H1 (cell line): ENCODE measurements at regions not wholly inside any gene's neighbourhood (a gene's known extent, or its start where the extent isn't known, plus 50 kb on each side); places are given as distances from the start of the nearest gene placed in this dataset.

ENCODE experiments used
- CTCF ChIA-PET: fragments of 300-600 bp; sonication (Branson Sonifier 250); formaldehyde crosslinking; loops from one replicate; lab custom pipeline; 2021; ENCODE audit not compliant: partially characterized antibody; lab: Charles Lee
- POLR2A ChIA-PET: fragments of 300-600 bp; sonication (Branson Sonifier 250); formaldehyde crosslinking; loops from one replicate; lab custom pipeline; 2021; ENCODE audit warnings: inconsistent platforms; ENCODE audit not compliant: partially characterized antibody; lab: Charles Lee
- DNase-seq, 2 experiments: peaks; one replicate each; pipeline versions ENCODE4 v3.0.0 to v3.0.0-alpha.2; 2010 to 2022; ENCODE audit warnings: low spot score in 2 of 2, low read depth in 1 of 2, mixed read lengths in 1 of 2
- FAIRE-seq: peaks from 2 replicates; lab custom pipeline; 2011; peaks lifted over from hg19 to GRCh38; lab: Jason Lieb, UNC
- H2AFZ ChIP-seq: 2 replicates; pipeline ENCODE4 v1.8.1; 2012; ENCODE audit warnings: low read length, inconsistent platforms
- H2AK5ac ChIP-seq: 2 replicates; pipeline ENCODE4 v1.6.1; 2013; ENCODE audit warnings: low read depth, low read length
- H2BK120ac ChIP-seq: replicated peaks from 2 replicates; pipeline ENCODE3; 2013; ENCODE audit warnings: low read depth, low read length, inconsistent platforms
- H2BK12ac ChIP-seq: 2 replicates; pipeline ENCODE4 v1.6.1; 2013; ENCODE audit warnings: low read depth, low read length
- H2BK15ac ChIP-seq: 2 replicates; pipeline ENCODE4 v1.6.1; 2013; ENCODE audit warnings: low read length
- H2BK20ac ChIP-seq: 2 replicates; pipeline ENCODE4 v1.6.1; 2013; ENCODE audit warnings: low read length
- H2BK5ac ChIP-seq: 2 replicates; pipeline ENCODE4 v1.6.1; 2013; ENCODE audit warnings: low read depth, low read length
- H3K14ac ChIP-seq: 2 replicates; pipeline ENCODE4 v1.6.1; 2013; ENCODE audit warnings: inconsistent platforms; ENCODE audit not compliant: insufficient read length
- H3K18ac ChIP-seq: 2 replicates; pipeline ENCODE4 v1.6.1; 2013; ENCODE audit warnings: low read length; ENCODE audit errors: extremely low read depth
- H3K23ac ChIP-seq: 2 replicates; pipeline ENCODE4 v1.6.1; 2013; ENCODE audit warnings: inconsistent platforms; ENCODE audit not compliant: insufficient read length
- H3K23me2 ChIP-seq: 2 replicates; pipeline ENCODE4 v1.6.1; 2013; ENCODE audit warnings: low read depth, low read length
- H3K27ac ChIP-seq: 2 replicates; pipeline ENCODE4 v1.6.1; 2011; ENCODE audit warnings: low read depth, low read length, inconsistent platforms
- H3K27me3 ChIP-seq, 4 experiments: replicated peaks in 1 of 4; 1 replicate in 1 of 4; 2 replicates in 3 of 4; pipeline versions ENCODE4 v1.6.1 to v1.8.1; 2011 to 2013; ENCODE audit warnings: low read length in 3 of 4, mild to moderate bottlenecking in 3 of 4, inconsistent platforms in 2 of 4, mixed read lengths in 2 of 4, moderate library complexity in 1 of 4; ENCODE audit not compliant: control insufficient read depth in 3 of 4, insufficient read depth in 3 of 4; ENCODE audit errors: extremely low read depth in 1 of 4
- H3K36me3 ChIP-seq, 4 experiments: 2 replicates each; pipeline versions ENCODE4 v1.6.1 to v1.8.1; 2011 to 2013; ENCODE audit warnings: mild to moderate bottlenecking in 4 of 4, low read length in 3 of 4, moderate library complexity in 2 of 4, control low read depth in 1 of 4, inconsistent platforms in 1 of 4; ENCODE audit not compliant: insufficient read depth in 4 of 4, control insufficient read depth in 2 of 4
- H3K4ac ChIP-seq: replicated peaks from 2 replicates; pipeline ENCODE3; 2013; ENCODE audit warnings: low read length, low read depth, mixed read lengths, inconsistent platforms; ENCODE audit not compliant: insufficient read length
- H3K4me1 ChIP-seq, 4 experiments: replicated peaks in 1 of 4; 1 replicate in 1 of 4; 2 replicates in 3 of 4; pipeline versions ENCODE4 v1.6.1 to v1.8.1; 2011 to 2013; ENCODE audit warnings: low read length in 3 of 4, inconsistent platforms in 2 of 4, mixed read lengths in 1 of 4; ENCODE audit not compliant: insufficient read depth in 4 of 4, control insufficient read depth in 3 of 4
- H3K4me2 ChIP-seq, 2 experiments: 2 replicates each; pipeline versions ENCODE4 v1.6.1 to v1.8.1; 2011 to 2013; ENCODE audit warnings: low read depth in 2 of 2, low read length in 2 of 2, control low read depth in 1 of 2, inconsistent platforms in 1 of 2, mild to moderate bottlenecking in 1 of 2; ENCODE audit not compliant: insufficient read depth in 1 of 2
- H3K4me3 ChIP-seq, 4 experiments: fragments of 200-600, 300-600 bp in 1 of 4; sonication (generic), shearing (Covaris generic), sonication (Bioruptor Twin) in 1 of 4; 2 replicates each; pipeline versions ENCODE4 v1.5.1 to v1.8.1; 2011 to 2016; ENCODE audit warnings: low read length in 4 of 4, low read depth in 3 of 4, control low read depth in 2 of 4, inconsistent platforms in 2 of 4, mild to moderate bottlenecking in 2 of 4, mixed read lengths in 1 of 4, moderate library complexity in 1 of 4; ENCODE audit not compliant: insufficient read depth in 2 of 4; ENCODE audit errors: extremely low read depth in 1 of 4
- H3K56ac ChIP-seq: replicated peaks from 2 replicates; pipeline ENCODE3; 2013; ENCODE audit warnings: low read depth, mild to moderate bottlenecking, mixed read lengths, low read length, inconsistent platforms; ENCODE audit not compliant: insufficient read length
- H3K79me1 ChIP-seq: 2 replicates; pipeline ENCODE4 v1.6.1; 2013; ENCODE audit warnings: low read depth, low read length, control low read depth
- H3K79me2 ChIP-seq, 2 experiments: 2 replicates each; pipeline versions ENCODE4 v1.6.1 to v1.8.1; 2012 to 2013; ENCODE audit warnings: low read length in 2 of 2, mild to moderate bottlenecking in 2 of 2, inconsistent platforms in 1 of 2; ENCODE audit not compliant: insufficient read depth in 2 of 2, control insufficient read depth in 1 of 2
- H3K9ac ChIP-seq, 4 experiments: replicated peaks in 1 of 4; 1 replicate in 1 of 4; 2 replicates in 3 of 4; pipeline versions ENCODE4 v1.6.1 to v1.8.1; 2011 to 2013; ENCODE audit warnings: low read depth in 3 of 4, low read length in 3 of 4, control low read depth in 2 of 4, mild to moderate bottlenecking in 2 of 4, moderate library complexity in 2 of 4, inconsistent platforms in 1 of 4; ENCODE audit errors: extremely low read depth in 1 of 4
- H3K9me3 ChIP-seq, 2 experiments: 2 replicates each; pipeline versions ENCODE4 v1.6.1 to v1.8.1; 2012 to 2013; ENCODE audit warnings: mild to moderate bottlenecking in 2 of 2, moderate library complexity in 2 of 2, control low read depth in 1 of 2, inconsistent platforms in 1 of 2, low read depth in 1 of 2, low read length in 1 of 2, mixed read lengths in 1 of 2; ENCODE audit not compliant: insufficient read depth in 2 of 2
- H4K20me1 ChIP-seq, 2 experiments: replicated peaks in 1 of 2; 2 replicates each; pipeline versions ENCODE3 to v1.8.1; 2011 to 2013; ENCODE audit warnings: inconsistent platforms in 2 of 2, low read length in 2 of 2, mild to moderate bottlenecking in 1 of 2; ENCODE audit not compliant: insufficient read depth in 2 of 2, control insufficient read depth in 1 of 2
- H4K5ac ChIP-seq: 2 replicates; pipeline ENCODE4 v1.6.1; 2013; ENCODE audit warnings: low read length, low read depth, mixed read lengths, inconsistent platforms; ENCODE audit not compliant: insufficient read length
- H4K8ac ChIP-seq: 2 replicates; pipeline ENCODE4 v1.8.0; 2013; ENCODE audit warnings: mild to moderate bottlenecking, moderate library complexity, low read length, inconsistent platforms; ENCODE audit not compliant: insufficient read depth; ENCODE audit errors: extremely low read depth
- H4K91ac ChIP-seq: replicated peaks from 2 replicates; pipeline ENCODE3; 2013; ENCODE audit warnings: low read length, mixed read lengths, inconsistent platforms; ENCODE audit not compliant: insufficient read length
- CTBP2 ChIP-seq: IDR thresholded peaks from 2 replicates; pipeline ENCODE4 v1.7.0; 2011; ENCODE audit warnings: borderline replicate concordance, mild to moderate bottlenecking, moderate library complexity, mixed read lengths, low read length; ENCODE audit not compliant: insufficient read depth, insufficient read length
- KDM5A ChIP-seq: fragments of 200-600 bp; IDR thresholded peaks from 2 replicates; pipeline ENCODE4 v1.7.1; 2012; ENCODE audit warnings: mild to moderate bottlenecking, low read length, inconsistent platforms, mixed read lengths
- RAD21 ChIP-seq, 2 experiments: IDR thresholded peaks in 1 of 2; conservative IDR thresholded peaks in 1 of 2; 2 replicates each; pipeline ENCODE4 v1.6.1; 2011; ENCODE audit warnings: low read depth in 2 of 2, low read length in 2 of 2, improper control_type of control experiment in 1 of 2, inconsistent platforms in 1 of 2, mild to moderate bottlenecking in 1 of 2, moderate library complexity in 1 of 2
- YY1 ChIP-seq: IDR thresholded peaks from 2 replicates; pipeline ENCODE4 v1.6.1; 2011; ENCODE audit warnings: low read depth, mild to moderate bottlenecking, low read length
- WGBS, 2 experiments: shearing (Covaris generic) in 1 of 2; methylation state at CpG; one replicate each; pipeline versions ENCODE4 v1.1.6 to v1.1.7; 2013 to 2015; ENCODE audit warnings: low lambda C conversion rate in 2 of 2, mixed read lengths in 2 of 2, inconsistent platforms in 1 of 2, low coverage in 1 of 2, missing lambda C conversion rate in 1 of 2; ENCODE audit not compliant: insufficient replicate concordance in 2 of 2, insufficient coverage in 1 of 2, insufficient read length in 1 of 2; ENCODE audit errors: extremely low coverage in 1 of 2, missing lambda C conversion rate in 1 of 2; 5-methylcytosine and 5-hydroxymethylcytosine counted together
- TF ChIP-seq, protein P1 (sequence below): IDR thresholded peaks from 2 replicates; pipeline ENCODE4 v1.6.1; 2011; ENCODE audit warnings: low read length, improper control_type of control experiment

DNA sequence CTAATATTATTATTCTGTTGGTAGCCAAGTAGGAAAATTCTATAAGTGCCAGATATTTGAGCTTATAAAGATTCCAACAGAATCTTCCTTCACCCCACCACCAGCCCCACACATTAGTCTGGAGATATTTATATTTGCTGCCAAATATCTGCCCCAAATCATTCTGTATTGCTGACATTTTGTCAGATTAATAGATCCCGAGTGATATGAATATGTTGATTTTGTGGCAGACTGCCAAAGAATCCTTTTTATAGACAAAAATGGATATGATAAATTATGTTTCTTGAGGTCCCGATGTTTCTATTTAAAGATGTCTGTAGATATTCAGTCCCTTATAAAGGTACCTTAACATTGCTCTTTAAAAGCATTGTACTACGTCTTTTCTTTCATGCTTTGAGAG, 162.2 kb upstream of the KCNJ16 start:
- H4K91ac ChIP-seq: no peak overlapping the region
- no peaks in the 10 kb centered on the region for H3K9me3 ChIP-seq
- no peak overlapping the region for H2BK20ac ChIP-seq
- H3K23me2 ChIP-seq: no peaks in the 10 kb centered on the region
- H2BK12ac ChIP-seq: no peak overlapping the region
- H4K8ac ChIP-seq: no peak overlapping the region
- no peak overlapping the region for H3K27ac ChIP-seq
- no peak overlapping the region for H3K4me2 ChIP-seq
- H3K27me3 ChIP-seq: no peaks in the 10 kb centered on the region
- no peak overlapping the region for H3K14ac ChIP-seq
- no peak overlapping the region for H3K56ac ChIP-seq
- H2BK15ac ChIP-seq: no peak overlapping the region
- H2AFZ ChIP-seq: no peak overlapping the region
- no peak for TF ChIP-seq CTBP2
- no peak for TF ChIP-seq KDM5A
- TF ChIP-seq, protein P1, sequence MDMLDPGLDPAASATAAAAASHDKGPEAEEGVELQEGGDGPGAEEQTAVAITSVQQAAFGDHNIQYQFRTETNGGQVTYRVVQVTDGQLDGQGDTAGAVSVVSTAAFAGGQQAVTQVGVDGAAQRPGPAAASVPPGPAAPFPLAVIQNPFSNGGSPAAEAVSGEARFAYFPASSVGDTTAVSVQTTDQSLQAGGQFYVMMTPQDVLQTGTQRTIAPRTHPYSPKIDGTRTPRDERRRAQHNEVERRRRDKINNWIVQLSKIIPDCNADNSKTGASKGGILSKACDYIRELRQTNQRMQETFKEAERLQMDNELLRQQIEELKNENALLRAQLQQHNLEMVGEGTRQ: no peak
- TF ChIP-seq YY1: no peak
- TF ChIP-seq RAD21 (IDR thresholded peaks at IDR 0.05 in 1 of 2, conservative IDR thresholded peaks at IDR 0.05 in 1 of 2; ENCODE audit: low read depth in 2 of 2, low read length in 2 of 2): no peak
- TF ChIP-seq, all 59 proteins: peak for 0
- H2AK5ac ChIP-seq: no peak overlapping the region
- no peak overlapping the region for H4K5ac ChIP-seq
- no peak for DNase-seq
- FAIRE-seq: no peak
- no peak overlapping the region for H3K4me3 ChIP-seq
- H3K18ac ChIP-seq: no peak overlapping the region
- no peaks in the 10 kb centered on the region for H3K36me3 ChIP-seq
- H4K20me1 ChIP-seq: no peaks in the 10 kb centered on the region
- WGBS, 2 experiments: 88% methylated on average over 3 of the region's 3 CpGs; no CpG with 5 or more reads in 1 of the 2 experiments
- no peak overlapping the region for H3K4ac ChIP-seq
- H3K79me1 ChIP-seq: no peaks in the 10 kb centered on the region
- peaks cover 0 to 5% (median under 1%) of the 10 kb centered on the region in 4 experiments; a peak in 2 of 7 replicates for H3K4me1 ChIP-seq
- no peak overlapping the region for H2BK120ac ChIP-seq
- no peak overlapping the region for H3K9ac ChIP-seq
- H3K79me2 ChIP-seq: no peaks in the 10 kb centered on the region
- no peak overlapping the region for H3K23ac ChIP-seq
- ChIA-PET CTCF (interaction anchor here (1.2 kb wide), 1 partner anchor 56 kb away, joined by 3 read pairs; no protein-coding TSS in a partner anchor), POLR2A (no interaction called here)
- H2BK5ac ChIP-seq: no peak overlapping the region
